HG03342 (cell line): ENCODE measurements at regions not wholly inside any gene's neighbourhood (a gene's known extent, or its start where the extent isn't known, plus 50 kb on each side); places are given as distances from the start of the nearest gene placed in this dataset.
A peak's percentile ranks its signal among the peaks of the same experiment; 100 is the strongest.
"Not testable (repeated sequence)": the region's sequence is repeated elsewhere in the genome, so short reads cannot be mapped to it uniquely, and the experiment has no call there.

Experiments used
- ATAC-seq: cut with Tn5 transposase; IDR thresholded peaks from one replicate; pipeline ENCODE4 v1.9.1; 2021; ENCODE audit warnings: mild to moderate bottlenecking, moderate library complexity; ENCODE audit not compliant: unreplicated experiment

- ATAC-seq: no peak
These were observed 50.3 kb upstream of the KYNU start for GRCh38 chr2:142827170-142827569.

DNA sequence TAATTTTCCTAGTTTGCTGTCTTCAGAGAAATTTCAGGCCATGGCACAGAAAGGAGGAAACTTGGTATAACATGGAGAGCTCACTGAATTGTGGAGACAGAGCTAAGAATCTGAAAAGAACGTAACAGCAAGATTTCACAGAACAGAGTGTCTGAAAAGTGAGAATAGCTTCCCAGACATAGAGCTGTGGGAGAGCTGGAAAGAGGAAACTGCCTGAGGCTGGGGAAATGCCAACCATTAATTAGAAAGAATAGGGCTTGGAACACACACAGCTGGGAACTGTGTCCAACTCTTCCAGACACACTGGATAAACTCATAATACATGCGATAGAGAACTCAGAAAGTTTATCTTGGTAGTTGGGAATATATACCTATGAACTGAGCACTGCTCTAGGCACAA lies 51.6 kb upstream of the KYNU start:
- no peak for ATAC-seq

DNA sequence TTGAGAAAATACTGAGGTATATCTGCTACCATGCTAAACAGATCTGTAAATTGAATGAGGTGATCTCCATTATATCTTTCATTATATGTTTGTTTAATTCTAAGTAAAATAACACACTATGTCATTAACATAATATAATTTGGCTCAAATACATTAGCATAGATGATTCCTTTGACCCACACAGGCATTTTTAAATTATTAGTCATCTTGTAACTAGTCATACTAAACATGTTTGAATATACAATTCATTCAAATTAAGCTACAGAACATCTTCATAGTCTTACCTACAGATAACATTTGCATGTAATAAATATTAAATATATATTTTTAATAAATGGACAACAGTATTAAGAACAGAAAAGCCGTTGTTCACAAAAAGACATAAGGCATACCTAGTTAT lies 52.7 kb upstream of the KYNU start:
- no peak for ATAC-seq

GRCh38 chr2:142822190-142822589 lies 55.3 kb upstream of the KYNU start:
- ATAC-seq: no peak

DNA sequence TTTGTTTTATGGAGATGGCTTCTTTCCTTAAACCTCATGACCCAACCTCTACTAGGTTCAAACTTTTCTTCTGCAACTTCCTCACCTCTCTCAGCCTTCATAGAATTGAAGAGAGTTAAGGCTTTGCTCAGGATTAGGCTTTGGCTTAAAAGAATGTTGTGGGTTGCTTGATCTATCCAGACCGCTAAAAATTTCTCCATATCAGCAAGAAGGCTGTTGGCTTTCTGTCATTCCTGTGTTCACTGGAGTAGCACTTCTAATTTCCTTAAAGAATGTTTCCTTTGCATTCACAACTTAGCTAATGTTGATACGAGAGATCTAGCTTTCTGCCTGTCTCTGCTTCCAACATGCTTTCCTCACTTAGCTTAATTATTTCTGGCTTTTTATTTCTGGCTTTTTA lies 58.1 kb upstream of the KYNU start:
- no peak for ATAC-seq

DNA sequence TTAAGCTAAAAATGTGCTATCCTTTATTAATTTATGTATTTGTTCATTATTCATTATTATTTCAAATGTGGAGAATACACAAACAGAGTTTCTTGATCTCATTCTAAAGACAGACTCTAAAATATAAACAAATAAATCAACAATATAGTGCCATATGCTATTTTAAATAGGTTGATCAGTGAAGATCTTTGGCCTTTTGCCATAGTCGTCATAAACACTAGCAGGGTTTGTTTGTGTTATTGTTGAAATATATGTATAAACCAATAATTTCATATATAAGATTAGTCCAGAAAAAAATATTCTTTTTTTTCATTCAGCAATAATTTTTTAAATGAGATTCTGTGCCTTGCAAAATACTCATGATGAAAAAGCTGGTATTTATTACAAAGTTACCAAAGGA lies 62.1 kb upstream of the KYNU start:
- ATAC-seq: no peak

- no peak for ATAC-seq
These were observed 63.3 kb upstream of the KYNU start for GRCh38 chr2:142813830-142814829.

GRCh38 chr2:142811644-142812043 lies 65.8 kb upstream of the KYNU start:
- ATAC-seq: not testable (repeated sequence)

DNA sequence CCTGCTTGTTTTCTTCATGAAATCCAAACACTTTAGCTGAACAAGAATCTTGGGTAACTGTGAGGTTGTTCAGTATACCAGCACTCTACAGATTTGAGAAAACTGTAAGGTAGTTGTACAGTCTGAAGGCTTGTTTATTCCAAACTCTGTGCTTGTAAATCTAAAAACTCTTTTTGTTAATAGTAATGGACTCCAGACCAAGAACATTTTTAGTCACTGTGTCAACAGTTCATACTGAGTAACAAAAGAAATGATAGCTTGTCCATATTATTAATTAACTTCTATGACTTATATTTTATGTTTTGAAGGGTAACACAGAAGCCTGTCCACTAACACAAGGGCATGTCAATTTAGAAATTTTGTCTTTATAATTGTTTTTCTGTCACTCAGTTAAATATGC lies 72.2 kb upstream of the KYNU start:
- ATAC-seq: no peak

- no peak for ATAC-seq
These were observed 74.3 kb upstream of the KYNU start for GRCh38 chr2:142803158-142803557.

- no peak for ATAC-seq
These were observed 80.9 kb upstream of the KYNU start for GRCh38 chr2:142796588-142796987.

DNA sequence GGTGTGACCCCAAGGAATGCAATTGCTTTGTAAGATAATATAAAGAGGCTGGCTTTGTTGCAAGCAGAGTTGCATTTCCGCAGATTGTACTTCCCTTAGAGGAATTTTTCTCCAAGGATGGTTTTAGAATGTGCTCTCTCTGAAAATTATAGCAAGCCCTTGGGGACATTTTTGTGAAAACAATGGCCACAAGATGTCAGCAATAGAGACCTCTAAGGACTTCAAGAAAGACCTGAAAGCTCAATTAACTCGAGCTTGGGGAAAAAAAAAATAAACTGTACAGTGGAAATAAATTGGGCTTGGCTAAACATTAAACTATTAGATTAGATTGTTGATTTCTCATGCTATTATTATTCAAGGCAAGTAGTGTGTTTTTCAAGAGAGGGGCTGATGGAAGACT lies 81.3 kb upstream of the KYNU start:
- ATAC-seq: no peak

DNA sequence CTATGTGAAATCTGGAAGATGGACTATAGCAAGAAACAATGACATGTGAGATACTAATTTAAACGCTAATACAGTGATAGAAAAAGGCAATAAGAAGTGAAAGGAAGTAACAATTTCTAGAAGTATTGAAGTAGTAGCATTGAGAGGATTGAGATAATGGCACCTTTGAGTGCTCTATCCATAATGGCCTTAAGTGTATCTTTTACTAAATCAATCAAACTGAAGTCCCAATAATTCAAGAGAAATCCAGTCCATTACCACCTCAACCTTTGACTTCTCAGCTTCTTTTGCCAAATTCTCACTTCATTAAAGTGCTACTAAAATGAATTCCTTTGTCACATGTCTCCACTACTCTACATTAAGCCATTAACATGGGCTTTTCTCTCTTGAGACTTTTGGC lies 82.6 kb upstream of the KYNU start:
- ATAC-seq: no peak

DNA sequence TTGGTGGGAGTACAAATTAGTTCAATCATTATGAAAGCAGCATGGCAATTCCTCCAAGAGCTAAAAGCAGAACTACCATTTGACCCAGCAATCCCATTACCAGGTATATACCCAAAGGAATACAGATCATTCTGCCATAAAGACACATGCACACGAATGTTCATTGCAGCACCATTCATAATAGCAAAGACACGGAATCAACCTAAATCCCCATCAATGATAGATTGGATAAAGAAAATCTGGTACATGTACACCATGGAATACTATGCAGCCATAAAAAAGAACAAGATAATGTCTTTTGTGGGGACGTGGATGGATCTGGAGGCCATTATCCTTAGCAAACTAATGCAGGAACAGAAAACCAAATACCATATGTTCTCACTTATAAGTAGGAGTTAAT lies 85.1 kb upstream of the KYNU start:
- not testable (repeated sequence) for ATAC-seq

DNA sequence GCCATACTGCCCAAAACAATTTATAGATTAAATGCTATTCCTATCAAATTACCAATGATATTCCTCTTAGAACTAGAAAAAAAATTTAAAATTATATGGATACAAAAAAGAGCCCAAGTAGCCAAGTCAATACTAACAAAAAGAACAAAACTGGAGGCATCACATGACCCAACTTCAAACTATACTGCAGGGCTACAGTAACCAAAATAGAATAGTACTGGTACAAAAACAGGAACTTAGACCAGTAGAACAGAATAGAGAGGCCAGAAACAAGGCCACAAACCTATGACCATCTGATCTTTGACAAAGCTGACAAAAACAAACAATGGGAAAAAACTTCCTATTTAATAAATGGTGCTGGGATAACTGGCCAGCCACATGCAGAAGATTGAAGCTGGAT lies 86.1 kb upstream of the KYNU start:
- ATAC-seq: peak; percentile 63

DNA sequence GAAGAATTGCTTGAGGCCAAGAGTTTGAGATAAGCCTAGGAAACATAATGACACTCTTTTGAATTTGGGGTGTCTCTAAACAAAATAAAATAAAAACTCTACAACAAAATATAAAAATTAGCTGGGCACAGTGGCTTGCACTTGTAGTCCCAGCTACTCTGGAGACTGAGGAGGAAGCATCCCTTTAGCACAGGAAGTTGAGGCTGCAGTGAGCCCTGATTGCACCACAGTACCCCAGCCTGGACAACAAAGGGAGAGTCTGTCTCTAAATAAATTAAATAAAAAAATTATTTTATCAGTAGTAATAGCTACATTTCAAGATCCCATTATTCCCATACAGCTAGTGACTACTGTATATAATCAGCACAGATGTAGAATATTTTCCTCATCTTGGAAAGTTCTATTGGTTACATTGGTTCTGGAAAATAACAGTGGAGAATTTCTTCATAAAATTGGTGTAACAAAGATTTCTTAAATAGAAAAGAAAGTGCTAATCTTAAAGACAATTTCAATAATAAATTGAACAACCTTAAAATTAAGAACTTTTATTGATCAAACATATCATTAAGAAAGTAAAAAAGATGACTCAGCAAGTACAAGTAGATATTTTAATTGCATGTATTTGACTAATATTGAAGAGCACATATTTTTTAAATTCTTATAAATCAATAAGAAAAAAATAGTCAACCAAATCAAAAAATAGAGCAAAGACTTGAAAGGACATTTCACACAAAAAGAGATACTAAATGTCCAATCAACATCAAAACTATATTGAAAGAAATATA lies 90.4 kb upstream of the KYNU start:
- no peak for ATAC-seq

- no peak for ATAC-seq
These were observed 94.5 kb upstream of the KYNU start for GRCh38 chr2:142782942-142783443.

- no peak for ATAC-seq
These were observed 96.3 kb upstream of the KYNU start for GRCh38 chr2:142781146-142781545.

- no peak for ATAC-seq
These were observed 99.2 kb upstream of the KYNU start for GRCh38 chr2:142778289-142778688.

DNA sequence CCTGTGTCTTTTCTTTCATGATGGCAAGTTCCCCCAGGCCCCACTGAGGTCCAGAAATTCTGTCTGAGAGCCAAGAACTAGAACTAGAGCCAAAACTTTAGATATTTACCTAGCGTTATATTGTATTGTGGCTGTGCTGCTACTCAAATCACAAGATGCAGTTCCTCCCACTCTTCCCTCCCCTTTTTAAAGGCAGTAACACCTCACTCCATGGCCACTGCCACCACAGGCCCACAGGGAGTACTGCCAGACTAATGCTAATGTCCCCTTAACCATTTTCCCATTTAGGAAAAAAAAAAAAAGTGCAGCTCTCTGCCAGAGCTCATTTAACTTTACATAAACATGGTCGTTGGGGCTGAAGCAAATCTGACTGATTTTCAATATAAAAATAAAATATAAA lies 99.7 kb upstream of the KYNU start:
- ATAC-seq: no peak

DNA sequence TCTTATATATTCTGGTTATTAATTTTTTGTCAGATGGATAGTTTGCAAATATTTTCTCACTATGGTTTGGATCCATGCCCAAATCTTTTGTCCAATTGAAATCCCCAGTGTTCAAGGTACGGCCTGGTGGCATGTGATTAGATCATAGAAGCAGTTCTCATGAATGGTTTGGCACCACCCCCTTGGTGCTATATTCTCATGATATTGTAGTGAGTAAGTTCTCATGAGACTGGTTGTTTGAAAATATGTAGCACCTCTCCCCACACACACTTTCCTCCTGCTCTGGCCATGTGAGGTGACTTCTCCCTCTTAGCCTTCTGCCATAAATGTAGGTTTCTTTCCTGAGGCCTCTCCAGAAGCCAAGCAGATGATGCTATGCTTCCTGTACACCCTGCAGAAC lies 107.7 kb upstream of the KYNU start:
- no peak for ATAC-seq

GRCh38 chr2:142767847-142768246 lies 109.6 kb upstream of the KYNU start:
- no peak for ATAC-seq
